Retinal pigment epithelial cell (primary cell): ENCODE measurements at regions not wholly inside any gene's neighbourhood (a gene's known extent, or its start where the extent isn't known, plus 50 kb on each side); places are given as distances from the start of the nearest gene placed in this dataset.

Experiments used
- DNase-seq: peaks from one replicate; pipeline ENCODE4 v3.0.0-alpha.2; 2010; ENCODE audit warnings: low read depth
- H3K4me3 ChIP-seq: 2 replicates; pipeline ENCODE4 v1.5.1; 2011; ENCODE audit warnings: mild to moderate bottlenecking, low read length, control low read depth, moderate library complexity
- CTCF ChIP-seq: conservative IDR thresholded peaks from 2 replicates; pipeline ENCODE4 v1.5.1; 2011; ENCODE audit warnings: low read depth, low read length, control low read depth, inconsistent platforms

DNA sequence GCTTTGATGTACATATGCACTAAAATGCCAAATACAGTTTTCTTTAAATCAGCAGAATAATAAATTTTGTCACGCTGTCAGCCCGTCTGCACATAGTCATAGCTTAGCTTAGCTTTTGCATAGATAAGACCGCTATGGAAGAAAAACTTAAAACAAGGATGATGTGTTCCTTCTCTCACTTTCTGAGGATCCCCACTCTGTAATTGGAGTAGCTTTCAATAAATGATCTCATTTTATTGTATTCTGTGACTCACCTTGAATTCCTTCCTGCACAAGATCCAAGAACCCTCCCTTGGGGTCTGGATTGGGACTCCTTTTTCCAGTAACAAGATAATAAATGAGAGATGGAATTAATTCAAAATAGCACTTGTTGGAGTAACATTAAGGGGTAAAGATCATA, 186.2 kb downstream of the CDH26 start:
- TF ChIP-seq CTCF: no peak
- DNase-seq: no peak
- no peak overlapping the region for H3K4me3 ChIP-seq

GRCh38 chr20:60144974-60145527, 186.8 kb downstream of the CDH26 start:
- H3K4me3 ChIP-seq: no peak overlapping the region
- no peak for DNase-seq
- TF ChIP-seq CTCF: no peak

- no peak overlapping the region for H3K4me3 ChIP-seq
- no peak for DNase-seq
- no peak for TF ChIP-seq CTCF
Observed at GRCh38 chr20:60147004-60147403, 188.8 kb downstream of the CDH26 start.

DNA sequence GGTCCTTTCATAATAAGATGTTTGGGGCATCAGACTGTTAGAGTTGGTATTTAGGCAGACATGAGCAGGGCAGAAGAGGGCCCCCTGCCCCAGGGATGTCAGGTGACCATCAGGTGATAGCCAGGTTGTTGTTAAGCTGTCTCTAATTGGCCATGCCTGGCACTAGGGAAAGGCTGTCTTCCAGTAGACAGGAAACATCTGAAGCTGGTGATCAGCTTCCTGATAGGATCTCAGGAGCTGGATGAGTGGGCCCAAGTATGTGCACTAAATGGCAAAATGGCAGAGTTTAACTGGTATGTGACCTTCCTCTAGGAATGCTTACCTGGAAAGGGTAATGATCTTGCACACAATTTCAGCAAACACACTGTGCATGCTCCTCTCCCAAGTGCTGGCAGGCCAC, 190.7 kb downstream of the CDH26 start:
- H3K4me3 ChIP-seq: no peak overlapping the region
- TF ChIP-seq CTCF: no peak
- DNase-seq: no peak

GRCh38 chr20:60152792-60153191, 194.6 kb downstream of the CDH26 start:
- TF ChIP-seq CTCF: no peak
- no peak for DNase-seq
- no peak overlapping the region for H3K4me3 ChIP-seq

- TF ChIP-seq CTCF: no peak
- no peak overlapping the region for H3K4me3 ChIP-seq
- no peak for DNase-seq
Observed at GRCh38 chr20:60160451-60161145, 202.4 kb downstream of the CDH26 start.

DNA sequence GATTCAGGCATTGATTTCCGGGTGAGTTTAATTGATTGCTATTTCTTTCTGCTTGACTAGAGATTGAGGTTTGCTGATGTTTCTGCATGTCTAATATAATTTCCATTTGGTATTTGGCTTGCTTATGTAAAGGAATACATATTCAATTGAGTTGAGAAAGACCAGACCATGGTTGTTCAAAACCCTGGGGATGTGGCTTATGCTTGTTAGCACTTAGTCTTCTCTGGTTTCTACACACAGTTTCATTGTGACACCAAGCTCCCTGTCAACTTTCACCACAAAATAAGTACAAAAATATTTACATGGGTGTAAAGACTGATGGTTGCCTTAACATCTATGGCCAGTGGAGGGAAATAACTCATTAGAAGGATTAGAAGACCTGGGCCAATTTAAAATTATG, 209.6 kb downstream of the CDH26 start:
- no peak for DNase-seq
- TF ChIP-seq CTCF: no peak
- no peak overlapping the region for H3K4me3 ChIP-seq
